Endothelial cell of umbilical vein (primary cell): ENCODE measurements at regions not wholly inside any gene's neighbourhood (a gene's known extent, or its start where the extent isn't known, plus 50 kb on each side); places are given as distances from the start of the nearest gene placed in this dataset.

ENCODE experiments used
- BruUV-seq: library from RNA; stranded (reverse); fragments of 400-500 nt; replicated peaks from 2 replicates; lab custom pipeline; 2021; lab: Mats Ljungman, UMichigan
- CTCF ChIA-PET: fragments of 300-600, 350-600 bp; sonication (Branson Sonifier 250); formaldehyde crosslinking; loops from one replicate; lab custom pipeline; 2021; ENCODE audit warnings: antibody characterized with exemption, inconsistent platforms; lab: Charles Lee
- POLR2A ChIA-PET: fragments of 300-600, 350-600 bp; sonication (Branson Sonifier 250); formaldehyde crosslinking; loops from one replicate; lab custom pipeline; 2021; ENCODE audit warnings: antibody characterized with exemption, inconsistent platforms; lab: Charles Lee
- DNase-seq: peaks from one replicate; pipeline ENCODE4 v3.0.0-alpha.2; 2011; ENCODE audit warnings: low read depth, low spot score
- FAIRE-seq: peaks from 2 replicates; lab custom pipeline; 2011; peaks lifted over from hg19 to GRCh38; lab: Jason Lieb, UNC
- H2AFZ ChIP-seq: 2 replicates; pipeline ENCODE4 v1.6.0; 2012; ENCODE audit warnings: low read depth, low read length, control low read depth, inconsistent platforms
- H3K27ac ChIP-seq: 2 replicates; pipeline ENCODE4 v1.5.1; 2011; ENCODE audit warnings: low read depth, mild to moderate bottlenecking, control low read depth, low read length, moderate library complexity; ENCODE audit not compliant: insufficient read depth
- H3K27me3 ChIP-seq, 2 experiments: 2 replicates each; pipeline versions ENCODE4 v1.6.0 to v1.6.1; 2011; ENCODE audit warnings: low read length in 2 of 2, mixed read lengths in 1 of 2; ENCODE audit not compliant: control insufficient read depth in 2 of 2, insufficient read depth in 2 of 2
- H3K36me3 ChIP-seq, 2 experiments: 2 replicates in 1 of 2; 3 replicates in 1 of 2; pipeline ENCODE4 v1.5.1; 2011; ENCODE audit warnings: low read length in 2 of 2, mild to moderate bottlenecking in 1 of 2, moderate library complexity in 1 of 2; ENCODE audit not compliant: control insufficient read depth in 2 of 2, insufficient read depth in 2 of 2; ENCODE audit errors: extremely low read depth in 1 of 2
- H3K4me1 ChIP-seq: 3 replicates; pipeline ENCODE4 v1.5.1; 2011; ENCODE audit warnings: mild to moderate bottlenecking, low read length; ENCODE audit not compliant: control insufficient read depth, insufficient read depth; ENCODE audit errors: extremely low read depth
- H3K4me2 ChIP-seq: 2 replicates; pipeline ENCODE4 v1.6.1; 2011; ENCODE audit warnings: low read length, control low read depth, mixed read lengths; ENCODE audit not compliant: insufficient read depth
- H3K4me3 ChIP-seq, 3 experiments: fragments of 200-600 bp in 1 of 3; sonication (generic), shearing (Covaris generic) in 1 of 3; replicated peaks in 1 of 3; 2 replicates each; pipeline ENCODE4 v1.5.1; 2011 to 2016; ENCODE audit warnings: control low read depth in 3 of 3, low read length in 3 of 3, mild to moderate bottlenecking in 2 of 3, inconsistent platforms in 1 of 3, low read depth in 1 of 3, moderate library complexity in 1 of 3; ENCODE audit not compliant: insufficient read depth in 1 of 3
- H3K79me2 ChIP-seq: 2 replicates; pipeline ENCODE4 v1.6.0; 2012; ENCODE audit warnings: low read length, inconsistent platforms; ENCODE audit not compliant: control insufficient read depth, insufficient read depth
- H3K9ac ChIP-seq: replicated peaks from 2 replicates; pipeline ENCODE3; 2011; ENCODE audit warnings: low read length, control low read depth; ENCODE audit not compliant: insufficient read depth; ENCODE audit errors: extremely low read depth
- H3K9me1 ChIP-seq: replicated peaks from 3 replicates; pipeline ENCODE4 v1.6.0; 2011; ENCODE audit warnings: mild to moderate bottlenecking, low read length; ENCODE audit not compliant: control insufficient read depth, insufficient read depth; ENCODE audit errors: extremely low read depth
- H3K9me3 ChIP-seq: replicated peaks from 2 replicates; pipeline ENCODE4 v1.5.1; 2012; ENCODE audit warnings: low read length, inconsistent platforms; ENCODE audit not compliant: control insufficient read depth, insufficient read depth
- H4K20me1 ChIP-seq: replicated peaks from 2 replicates; pipeline ENCODE3; 2011; ENCODE audit warnings: mild to moderate bottlenecking, low read length; ENCODE audit not compliant: control insufficient read depth, insufficient read depth; ENCODE audit errors: extremely low read depth
- EZH2 ChIP-seq: IDR thresholded peaks from 2 replicates; pipeline ENCODE4 v1.6.1; 2012; ENCODE audit warnings: borderline replicate concordance, low read depth, mild to moderate bottlenecking, moderate library complexity, low read length, inconsistent platforms; ENCODE audit not compliant: severe bottlenecking
- FOS ChIP-seq: IDR thresholded peaks from 2 replicates; pipeline ENCODE4 v1.6.1; 2011; ENCODE audit warnings: mild to moderate bottlenecking, low read length, moderate library complexity, borderline replicate concordance; ENCODE audit not compliant: insufficient read depth
- GATA2 ChIP-seq: IDR thresholded peaks from 2 replicates; pipeline ENCODE4 v1.7.0; 2011; ENCODE audit warnings: low read depth, mild to moderate bottlenecking, moderate library complexity, mixed read lengths, low read length; ENCODE audit not compliant: insufficient read length, insufficient read depth
- JUN ChIP-seq: IDR thresholded peaks from 2 replicates; pipeline ENCODE4 v1.6.1; 2011; ENCODE audit warnings: borderline replicate concordance, low read depth; ENCODE audit not compliant: insufficient read length, insufficient read depth
- MYC ChIP-seq: IDR thresholded peaks from one replicate; pipeline ENCODE4 v1.6.1; 2011; ENCODE audit warnings: mild to moderate bottlenecking, low read depth, low read length
- POLR2A ChIP-seq: IDR thresholded peaks from 2 replicates; pipeline ENCODE4 v1.6.1; 2012; ENCODE audit warnings: low read depth, mild to moderate bottlenecking, control low read depth, low read length
- POLR2AphosphoS5 ChIP-seq: IDR thresholded peaks from 2 replicates; pipeline ENCODE4 v1.6.1; 2012; ENCODE audit warnings: low read depth, mild to moderate bottlenecking, control low read depth, low read length, moderate library complexity; ENCODE audit not compliant: insufficient read depth
- dilution Hi-C: fragments of 300-500 bp; cut with MboI; formaldehyde crosslinking; loops from one replicate; pipeline ENCODE4 v1.15.0; 2019; ENCODE audit warnings: low sequenced_read_pairs; ENCODE audit not compliant: extremely low pct_ligation_motif_present
- intact Hi-C: fragments of 100-400 bp; cut with micrococcal nuclease; formaldehyde crosslinking; loops from one replicate; pipeline ENCODE4 v1.10.0; 2022
- TF ChIP-seq, protein P1 (sequence below): IDR thresholded peaks from 2 replicates; pipeline ENCODE4 v1.6.1; 2011; ENCODE audit not compliant: insufficient read depth, insufficient read length
- TF ChIP-seq, protein P2 (sequence below), 2 donors: IDR thresholded peaks; 1 replicate in 1 of 2; 2 replicates in 1 of 2; pipeline ENCODE4 v1.5.1; 2011; ENCODE audit warnings: low read length in 2 of 2, mild to moderate bottlenecking in 2 of 2, moderate library complexity in 2 of 2, control low read depth in 1 of 2, inconsistent platforms in 1 of 2, low read depth in 1 of 2; ENCODE audit not compliant: insufficient read depth in 1 of 2; ENCODE audit errors: extremely low read depth in 1 of 2

DNA sequence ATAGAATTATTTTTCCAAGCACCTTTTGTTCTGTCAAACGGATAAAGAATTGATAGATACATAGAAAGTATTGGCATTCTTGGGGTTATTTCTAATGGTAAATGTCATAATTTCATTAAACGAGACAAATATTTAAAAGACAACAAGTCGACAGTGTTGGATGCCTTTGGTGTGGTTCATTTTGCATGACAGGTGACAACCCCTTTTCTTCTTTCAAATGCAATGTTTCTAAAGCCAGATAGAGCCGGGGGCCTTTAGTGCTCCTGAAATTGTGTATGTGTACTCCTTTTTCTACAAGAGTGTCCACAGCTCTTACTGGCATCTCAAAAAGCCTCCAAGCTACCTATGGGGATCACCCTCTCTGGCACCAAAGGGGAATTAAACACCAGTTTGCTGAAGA is 350.8 kb upstream of the ID2 start:
- DNase-seq = no peak
- Histone ChIP-seq H3K9ac (no peak overlapping the region), H3K27me3 (no peaks in the 10 kb centered on the region), H3K27ac (no peak overlapping the region), H3K9me3 (no peaks in the 10 kb centered on the region), H3K4me3 (no peak overlapping the region), H3K79me2 (no peaks in the 10 kb centered on the region), H4K20me1 (no peaks in the 10 kb centered on the region), H3K9me1 (no peaks in the 10 kb centered on the region), H3K4me1 (no peaks in the 10 kb centered on the region), H2AFZ (no peak overlapping the region), H3K36me3 (no peaks in the 10 kb centered on the region), H3K4me2 (no peak overlapping the region)
- intact Hi-C loops = no loop called here
- TF ChIP-seq MYC = no peak
- no peak for TF ChIP-seq POLR2AphosphoS5
- no peak for TF ChIP-seq FOS
- TF ChIP-seq, protein P1, sequence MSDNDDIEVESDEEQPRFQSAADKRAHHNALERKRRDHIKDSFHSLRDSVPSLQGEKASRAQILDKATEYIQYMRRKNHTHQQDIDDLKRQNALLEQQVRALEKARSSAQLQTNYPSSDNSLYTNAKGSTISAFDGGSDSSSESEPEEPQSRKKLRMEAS = no peak
- TF ChIP-seq POLR2A = no peak
- TF ChIP-seq GATA2 = no peak
- TF ChIP-seq JUN = no peak
- TF ChIP-seq EZH2 = no peak
- TF ChIP-seq, protein P2, sequence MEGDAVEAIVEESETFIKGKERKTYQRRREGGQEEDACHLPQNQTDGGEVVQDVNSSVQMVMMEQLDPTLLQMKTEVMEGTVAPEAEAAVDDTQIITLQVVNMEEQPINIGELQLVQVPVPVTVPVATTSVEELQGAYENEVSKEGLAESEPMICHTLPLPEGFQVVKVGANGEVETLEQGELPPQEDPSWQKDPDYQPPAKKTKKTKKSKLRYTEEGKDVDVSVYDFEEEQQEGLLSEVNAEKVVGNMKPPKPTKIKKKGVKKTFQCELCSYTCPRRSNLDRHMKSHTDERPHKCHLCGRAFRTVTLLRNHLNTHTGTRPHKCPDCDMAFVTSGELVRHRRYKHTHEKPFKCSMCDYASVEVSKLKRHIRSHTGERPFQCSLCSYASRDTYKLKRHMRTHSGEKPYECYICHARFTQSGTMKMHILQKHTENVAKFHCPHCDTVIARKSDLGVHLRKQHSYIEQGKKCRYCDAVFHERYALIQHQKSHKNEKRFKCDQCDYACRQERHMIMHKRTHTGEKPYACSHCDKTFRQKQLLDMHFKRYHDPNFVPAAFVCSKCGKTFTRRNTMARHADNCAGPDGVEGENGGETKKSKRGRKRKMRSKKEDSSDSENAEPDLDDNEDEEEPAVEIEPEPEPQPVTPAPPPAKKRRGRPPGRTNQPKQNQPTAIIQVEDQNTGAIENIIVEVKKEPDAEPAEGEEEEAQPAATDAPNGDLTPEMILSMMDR (IDR thresholded peaks at IDR 0.05; ENCODE audit: extremely low read depth in 1 of 2, insufficient read depth in 1 of 2, low read depth in 1 of 2, low read length in 2 of 2) = no peak
- FAIRE-seq = no peak
- ChIA-PET POLR2A (no interaction called here), CTCF (no interaction called here)
- dilution Hi-C loops = no loop called here
- no TSS peak for BruUV-seq
